Fibroblast of lung (primary cell): ENCODE measurements at regions not wholly inside any gene's neighbourhood (a gene's known extent, or its start where the extent isn't known, plus 50 kb on each side); places are given as distances from the start of the nearest gene placed in this dataset.

Experiments
- DNase-seq, 2 donors: peaks; one replicate each; pipeline versions ENCODE4 v3.0.0 to v3.0.0-alpha.2; 2010; ENCODE audit warnings: low read depth in 2 of 2
- H2AFZ ChIP-seq: 2 replicates; pipeline ENCODE4 v1.5.1; 2012; ENCODE audit warnings: low read length, control low read depth, inconsistent platforms
- H3K27ac ChIP-seq: 2 replicates; pipeline ENCODE4 v1.5.1; 2011; ENCODE audit warnings: low read length, control low read depth; ENCODE audit not compliant: insufficient read depth
- H3K27me3 ChIP-seq: 2 replicates; pipeline ENCODE4 v1.5.1; 2011; ENCODE audit warnings: mild to moderate bottlenecking, low read length; ENCODE audit not compliant: control insufficient read depth, insufficient read depth
- H3K36me3 ChIP-seq: 2 replicates; pipeline ENCODE4 v1.5.1; 2011; ENCODE audit warnings: low read length; ENCODE audit not compliant: control insufficient read depth, insufficient read depth
- H3K4me1 ChIP-seq: 2 replicates; pipeline ENCODE4 v1.5.1; 2011; ENCODE audit warnings: low read length; ENCODE audit not compliant: control insufficient read depth, insufficient read depth; ENCODE audit errors: extremely low read depth
- H3K4me2 ChIP-seq: 2 replicates; pipeline ENCODE4 v1.5.1; 2011; ENCODE audit warnings: low read length, control low read depth; ENCODE audit not compliant: insufficient read depth; ENCODE audit errors: extremely low read depth
- H3K4me3 ChIP-seq, 4 experiments: fragments of 200-600 bp in 1 of 4; sonication (generic) in 1 of 4; replicated peaks in 1 of 4; 2 replicates each; pipeline ENCODE4 v1.5.1; 2011 to 2016; ENCODE audit warnings: low read length in 4 of 4, low read depth in 3 of 4, mild to moderate bottlenecking in 3 of 4, control low read depth in 2 of 4, inconsistent platforms in 1 of 4, mixed read lengths in 1 of 4; ENCODE audit not compliant: insufficient read depth in 1 of 4; ENCODE audit errors: control extremely low read depth in 1 of 4
- H3K79me2 ChIP-seq: 2 replicates; pipeline ENCODE4 v1.5.1; 2012; ENCODE audit warnings: mild to moderate bottlenecking, low read length, inconsistent platforms; ENCODE audit not compliant: control insufficient read depth, insufficient read depth
- H3K9ac ChIP-seq: 2 replicates; pipeline ENCODE4 v1.5.1; 2011; ENCODE audit warnings: mild to moderate bottlenecking, low read length, control low read depth; ENCODE audit not compliant: insufficient read depth
- H3K9me3 ChIP-seq: 2 replicates; pipeline ENCODE4 v1.5.1; 2012; ENCODE audit warnings: low read depth, low read length; ENCODE audit not compliant: control insufficient read depth, insufficient read depth
- H4K20me1 ChIP-seq: 2 replicates; pipeline ENCODE4 v1.5.1; 2011; ENCODE audit warnings: low read length; ENCODE audit not compliant: control insufficient read depth, insufficient read depth; ENCODE audit errors: extremely low read depth
- EZH2 ChIP-seq: IDR thresholded peaks from 2 replicates; pipeline ENCODE4 v1.5.1; 2012; ENCODE audit warnings: low read length, control low read depth, mild to moderate bottlenecking; ENCODE audit errors: missing control alignments
- TF ChIP-seq, protein P1 (sequence below), 2 donors: IDR thresholded peaks in 1 of 2; conservative IDR thresholded peaks in 1 of 2; 1 replicate in 1 of 2; 2 replicates in 1 of 2; pipeline ENCODE4 v1.5.1; 2011 to 2012; ENCODE audit warnings: low read length in 2 of 2, control low read depth in 1 of 2, inconsistent platforms in 1 of 2, low read depth in 1 of 2, mild to moderate bottlenecking in 1 of 2

DNA sequence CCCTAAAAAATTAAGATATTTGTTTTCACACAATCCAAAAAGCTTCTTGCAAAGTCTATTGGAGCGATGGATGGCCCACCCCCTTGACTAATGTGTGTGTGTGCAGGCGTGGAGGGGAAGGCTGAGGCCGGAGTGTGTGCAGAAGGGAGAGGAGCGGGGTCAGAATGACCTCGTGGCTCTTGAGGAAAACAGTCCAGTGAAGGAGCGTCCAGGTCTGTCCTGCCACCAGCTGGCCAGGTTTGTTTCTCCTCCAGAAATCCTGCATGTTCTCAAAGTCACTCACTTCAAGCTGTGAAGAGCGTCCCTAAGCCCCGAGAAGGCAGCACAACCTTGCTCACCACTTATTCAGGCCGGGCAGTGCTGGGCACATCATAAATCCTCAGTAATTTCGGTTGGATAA, 69.5 kb upstream of the SSX2IP start:
- Histone ChIP-seq H3K27me3 (peaks cover 7% of the 10 kb centered on the region), H3K4me2 (no peak overlapping the region), H3K4me3 (no peak overlapping the region), H3K9ac (no peak overlapping the region), H3K4me1 (peaks cover 4% of the 10 kb centered on the region), H3K27ac (no peak overlapping the region), H3K36me3 (no peaks in the 10 kb centered on the region), H3K9me3 (no peaks in the 10 kb centered on the region), H3K79me2 (no peaks in the 10 kb centered on the region), H4K20me1 (no peaks in the 10 kb centered on the region), H2AFZ (no peak overlapping the region)
- no peak for DNase-seq
- TF ChIP-seq EZH2, result no peak
- TF ChIP-seq, protein P1, sequence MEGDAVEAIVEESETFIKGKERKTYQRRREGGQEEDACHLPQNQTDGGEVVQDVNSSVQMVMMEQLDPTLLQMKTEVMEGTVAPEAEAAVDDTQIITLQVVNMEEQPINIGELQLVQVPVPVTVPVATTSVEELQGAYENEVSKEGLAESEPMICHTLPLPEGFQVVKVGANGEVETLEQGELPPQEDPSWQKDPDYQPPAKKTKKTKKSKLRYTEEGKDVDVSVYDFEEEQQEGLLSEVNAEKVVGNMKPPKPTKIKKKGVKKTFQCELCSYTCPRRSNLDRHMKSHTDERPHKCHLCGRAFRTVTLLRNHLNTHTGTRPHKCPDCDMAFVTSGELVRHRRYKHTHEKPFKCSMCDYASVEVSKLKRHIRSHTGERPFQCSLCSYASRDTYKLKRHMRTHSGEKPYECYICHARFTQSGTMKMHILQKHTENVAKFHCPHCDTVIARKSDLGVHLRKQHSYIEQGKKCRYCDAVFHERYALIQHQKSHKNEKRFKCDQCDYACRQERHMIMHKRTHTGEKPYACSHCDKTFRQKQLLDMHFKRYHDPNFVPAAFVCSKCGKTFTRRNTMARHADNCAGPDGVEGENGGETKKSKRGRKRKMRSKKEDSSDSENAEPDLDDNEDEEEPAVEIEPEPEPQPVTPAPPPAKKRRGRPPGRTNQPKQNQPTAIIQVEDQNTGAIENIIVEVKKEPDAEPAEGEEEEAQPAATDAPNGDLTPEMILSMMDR (conservative IDR thresholded peaks at IDR 0.05 in 1 of 2, IDR thresholded peaks at IDR 0.05 in 1 of 2; ENCODE audit: low read depth in 1 of 2, low read length in 2 of 2), result no peak

DNA sequence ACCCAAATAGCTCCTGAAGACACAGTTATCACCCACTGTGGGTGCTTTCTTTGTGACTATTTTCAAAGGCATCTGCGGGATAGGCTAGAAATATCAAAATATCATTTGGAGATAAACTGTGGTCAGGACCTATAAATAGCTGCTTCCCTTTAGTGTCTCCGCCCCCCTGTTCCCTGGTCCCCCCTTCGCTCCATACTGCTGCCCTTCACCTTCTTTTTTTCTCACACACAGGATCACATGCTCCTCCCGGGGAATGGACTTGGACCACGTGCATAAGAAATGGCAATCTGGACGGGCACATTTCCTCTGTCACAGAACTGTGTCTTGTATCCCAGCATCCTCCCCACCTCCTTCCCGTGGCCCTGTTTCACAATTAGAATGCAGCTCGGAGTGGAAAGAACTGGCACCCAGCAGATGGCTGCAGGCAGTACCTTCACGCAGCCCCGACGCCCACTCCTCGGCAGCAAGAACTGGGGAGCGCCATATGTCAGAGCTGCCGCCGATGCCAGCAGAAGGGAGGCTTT, 68.8 kb upstream of the SSX2IP start:
- Histone ChIP-seq H3K4me1 (peaks cover 4% of the 10 kb centered on the region), H3K79me2 (no peaks in the 10 kb centered on the region), H3K27me3 (peaks cover 2% of the 10 kb centered on the region), H3K4me2 (peak overlapping the region; percentile 85), H3K4me3 (peak overlapping the region in 2 of 4 experiments; percentile 27 to 34), H2AFZ (peak overlapping the region; percentile 82), H3K36me3 (no peaks in the 10 kb centered on the region), H3K9ac (no peak overlapping the region), H3K27ac (no peak overlapping the region), H3K9me3 (no peaks in the 10 kb centered on the region), H4K20me1 (no peaks in the 10 kb centered on the region)
- DNase-seq, result peak; percentile 26 to 74
- TF ChIP-seq, protein P1 (conservative IDR thresholded peaks at IDR 0.05 in 1 of 2, IDR thresholded peaks at IDR 0.05 in 1 of 2; ENCODE audit: low read depth in 1 of 2, low read length in 2 of 2), result no peak
- no peak for TF ChIP-seq EZH2

DNA sequence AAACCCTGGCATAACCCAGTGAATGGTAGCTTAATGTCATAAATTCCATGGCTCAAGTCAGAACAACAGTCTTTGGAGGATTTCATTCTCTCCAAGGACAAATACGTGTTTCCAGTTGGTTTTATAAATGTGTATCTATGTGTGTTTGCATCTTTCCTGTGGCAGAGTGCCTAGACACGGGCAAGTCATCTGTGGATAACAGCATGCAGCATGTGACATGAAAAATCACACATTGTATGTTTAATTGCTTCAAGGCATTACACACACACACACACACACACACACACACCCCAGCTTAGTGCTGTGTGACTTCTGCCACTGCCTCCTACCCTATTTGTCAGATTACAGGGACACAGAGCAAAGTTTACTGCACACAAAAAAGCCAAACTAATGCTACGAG, 68.2 kb upstream of the SSX2IP start:
- H3K4me3 ChIP-seq, result peak overlapping the region in 1 of 4 experiments; percentile 34
- TF ChIP-seq, protein P1 (conservative IDR thresholded peaks at IDR 0.05 in 1 of 2, IDR thresholded peaks at IDR 0.05 in 1 of 2; ENCODE audit: low read depth in 1 of 2, low read length in 2 of 2), result no peak
- no peaks in the 10 kb centered on the region for H3K36me3 ChIP-seq
- H3K9me3 ChIP-seq, result no peaks in the 10 kb centered on the region
- H3K27ac ChIP-seq, result no peak overlapping the region
- H3K4me2 ChIP-seq, result peak overlapping the region; percentile 85
- H4K20me1 ChIP-seq, result no peaks in the 10 kb centered on the region
- H2AFZ ChIP-seq, result peak overlapping the region; percentile 38
- H3K4me1 ChIP-seq, result peaks cover 4% of the 10 kb centered on the region
- no peak for DNase-seq
- H3K27me3 ChIP-seq, result peaks cover 2% of the 10 kb centered on the region
- no peak overlapping the region for H3K9ac ChIP-seq
- no peaks in the 10 kb centered on the region for H3K79me2 ChIP-seq
